Activated effector memory CD4-positive, alpha-beta T cell treated with Interleukin-2 at 50 U/mL for 16 hours (primary cell): ENCODE measurements at regions not wholly inside any gene's neighbourhood (a gene's known extent, or its start where the extent isn't known, plus 50 kb on each side); places are given as distances from the start of the nearest gene placed in this dataset.

Experiments
- DNase-seq: peaks from one replicate; pipeline ENCODE4 v3.0.0-alpha.2; 2020

DNA sequence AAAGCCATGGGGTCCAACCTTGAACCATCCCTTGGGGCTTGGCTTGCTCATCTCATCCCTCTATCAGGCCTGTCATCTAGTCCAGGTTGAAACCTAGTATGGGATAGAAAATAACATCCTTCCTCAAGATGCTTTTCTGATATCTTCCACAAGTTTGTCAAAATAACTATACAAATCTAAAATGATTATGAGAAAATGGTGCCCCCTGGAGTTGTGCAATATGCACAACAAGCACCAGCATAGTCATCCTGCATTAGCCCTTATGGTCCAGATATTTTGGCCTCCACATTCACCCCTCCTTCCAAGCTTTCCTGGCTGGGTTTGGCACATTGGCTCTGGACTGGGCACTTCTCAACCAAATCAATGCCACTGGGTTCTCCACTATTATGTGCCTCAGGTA, 101.2 kb downstream of the TBX19 start:
- DNase-seq: no peak

DNA sequence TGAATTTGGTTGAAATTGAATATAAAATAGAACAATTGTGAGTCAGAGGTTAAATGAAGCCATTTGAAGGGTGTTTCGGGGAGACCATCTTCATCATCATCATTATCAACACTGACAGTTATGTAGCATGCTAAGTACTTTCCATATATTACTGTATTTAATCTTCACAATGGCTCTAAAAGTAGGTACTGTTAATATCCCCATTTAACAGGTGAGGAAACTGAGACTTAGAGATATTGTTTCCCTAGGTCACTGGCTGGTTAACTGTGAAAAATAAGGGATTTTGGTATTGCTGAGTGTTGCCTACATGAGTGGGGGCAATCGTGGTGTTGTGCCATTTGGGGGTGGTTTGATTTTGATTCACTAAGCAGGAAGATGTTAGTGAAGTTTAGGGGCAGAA, 100.3 kb downstream of the TBX19 start:
- no peak for DNase-seq

DNA sequence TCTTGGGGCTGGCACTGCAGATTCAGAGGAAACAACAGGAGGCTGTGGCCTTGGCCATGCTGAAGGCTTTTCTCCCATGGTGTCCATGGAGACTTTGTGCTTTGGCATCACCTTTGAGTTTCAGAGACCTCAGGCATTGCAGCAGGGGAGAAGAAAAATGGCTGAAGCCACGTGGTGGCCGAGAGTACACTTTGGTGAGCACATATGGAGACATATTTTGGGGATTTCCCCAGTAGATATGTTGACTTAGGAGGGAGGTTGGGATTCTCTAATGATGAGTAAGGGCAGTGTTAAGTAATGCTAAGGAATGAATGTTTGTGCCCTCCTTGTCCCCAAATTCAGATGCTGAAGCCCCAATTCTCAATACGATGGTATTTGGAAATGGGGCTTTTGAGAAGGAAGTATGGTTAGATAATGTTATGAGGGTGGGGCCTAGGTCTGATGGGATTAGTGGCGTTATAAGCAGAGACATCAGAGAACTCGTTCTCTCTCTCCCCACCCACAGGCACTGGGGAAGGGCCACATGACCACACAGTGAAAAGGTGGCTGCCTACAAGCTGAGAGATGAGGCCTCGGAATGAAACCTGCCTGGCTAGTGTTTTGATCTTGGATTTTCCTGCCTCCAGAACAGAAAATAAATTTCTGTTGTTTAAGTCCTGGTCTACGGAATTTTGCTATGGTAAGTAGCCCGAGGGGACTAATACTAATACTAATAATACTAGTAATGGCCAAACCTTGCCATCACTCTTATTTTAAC, 98.6 kb downstream of the TBX19 start:
- DNase-seq: no peak

DNA sequence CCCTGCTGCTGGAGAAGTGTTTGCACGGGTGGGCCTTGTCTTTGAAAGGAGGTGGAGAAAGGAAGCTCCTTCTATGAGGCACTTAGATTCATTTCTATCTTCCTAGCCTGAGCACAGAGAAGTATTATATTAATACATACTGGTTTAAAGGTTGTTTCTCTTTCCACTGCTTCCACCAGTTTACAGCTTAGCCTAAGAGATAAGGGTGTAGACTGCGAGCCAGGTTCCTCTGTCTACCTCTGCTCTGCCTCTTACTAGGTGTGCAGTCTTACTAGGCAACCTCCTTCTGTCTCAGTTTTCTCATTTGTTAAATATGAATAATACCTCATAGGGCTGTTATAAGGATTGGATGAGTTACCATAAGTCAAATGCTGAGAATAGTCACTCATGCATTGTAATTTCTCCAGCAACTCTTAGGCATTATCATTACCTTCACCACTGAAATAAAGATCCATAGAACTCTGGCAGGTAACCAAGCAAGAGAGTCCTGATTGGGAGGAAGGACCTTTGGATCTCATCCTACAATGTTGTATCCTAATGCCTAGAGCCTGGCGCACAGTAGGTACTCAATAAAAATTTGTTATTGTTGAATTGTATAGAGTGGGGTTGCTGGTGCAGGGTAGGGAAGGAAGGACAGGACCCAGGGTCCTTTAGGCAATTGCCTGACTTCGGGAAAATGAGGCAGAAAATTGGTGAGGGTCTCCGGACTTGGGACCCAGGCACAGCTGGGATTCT, 95.1 kb downstream of the TBX19 start:
- no peak for DNase-seq

DNA sequence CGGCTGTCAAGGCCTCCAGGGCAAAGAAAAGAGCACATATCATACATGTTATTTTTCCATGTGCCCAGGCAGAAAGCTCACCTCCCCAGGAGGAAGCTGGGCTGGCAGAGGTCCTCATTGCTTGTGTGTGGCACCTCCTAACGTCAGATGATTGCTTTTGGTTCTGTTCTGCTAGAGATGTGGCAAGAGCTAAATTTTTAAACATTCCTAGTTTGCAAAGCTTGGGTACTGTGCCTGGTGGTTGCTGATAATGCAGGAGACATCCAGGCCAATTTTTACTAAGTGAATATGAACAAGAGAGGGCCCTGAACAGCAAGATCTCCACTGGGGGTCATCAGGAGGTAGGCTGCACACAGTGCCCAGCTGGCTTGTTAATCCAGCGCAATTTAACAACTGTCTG, 93.9 kb downstream of the TBX19 start:
- no peak for DNase-seq

DNA sequence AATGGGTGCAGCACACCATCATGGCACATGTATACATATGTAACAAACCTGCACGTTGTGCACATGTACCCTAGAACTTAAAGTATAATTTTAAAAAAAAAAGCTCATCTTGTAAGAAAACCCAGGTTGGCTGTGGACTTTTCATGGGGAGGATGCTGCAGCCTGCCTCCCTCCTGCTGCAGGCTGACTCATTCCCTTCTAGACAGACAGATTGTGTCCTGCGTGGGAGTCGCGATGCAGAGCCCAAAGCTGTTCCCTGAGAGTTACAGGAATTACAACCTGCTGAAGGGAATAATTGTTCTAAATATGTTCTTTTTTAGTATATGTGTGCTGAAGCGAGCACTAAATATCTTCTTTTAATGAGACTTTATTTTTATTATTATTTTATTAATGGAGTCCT, 93.2 kb downstream of the TBX19 start:
- DNase-seq: no peak

DNA sequence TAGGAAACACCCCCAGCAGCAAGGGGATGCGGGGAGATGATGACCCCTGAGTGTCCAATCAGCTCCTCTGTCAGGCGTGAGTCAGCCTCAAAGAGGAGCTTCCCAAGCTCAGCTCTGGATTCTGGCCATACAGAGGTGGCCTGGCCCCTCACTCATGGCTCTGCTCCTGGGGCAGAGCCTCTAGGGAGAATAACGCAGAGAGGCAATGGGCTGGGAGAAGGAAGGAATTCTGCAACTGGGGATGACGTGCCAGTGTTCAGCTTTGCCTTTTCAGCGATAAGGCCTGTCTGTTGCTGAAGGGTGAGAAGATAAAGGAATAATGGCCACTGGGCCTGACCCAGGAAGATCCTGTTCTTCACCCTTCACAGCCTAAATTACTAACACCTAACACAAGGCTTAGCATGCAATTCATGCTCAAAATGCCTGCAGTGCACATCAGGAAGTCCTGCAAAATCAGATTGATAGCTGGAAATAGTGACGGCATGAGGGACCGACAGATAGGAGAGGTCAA, 92.2 kb downstream of the TBX19 start:
- no peak for DNase-seq

DNA sequence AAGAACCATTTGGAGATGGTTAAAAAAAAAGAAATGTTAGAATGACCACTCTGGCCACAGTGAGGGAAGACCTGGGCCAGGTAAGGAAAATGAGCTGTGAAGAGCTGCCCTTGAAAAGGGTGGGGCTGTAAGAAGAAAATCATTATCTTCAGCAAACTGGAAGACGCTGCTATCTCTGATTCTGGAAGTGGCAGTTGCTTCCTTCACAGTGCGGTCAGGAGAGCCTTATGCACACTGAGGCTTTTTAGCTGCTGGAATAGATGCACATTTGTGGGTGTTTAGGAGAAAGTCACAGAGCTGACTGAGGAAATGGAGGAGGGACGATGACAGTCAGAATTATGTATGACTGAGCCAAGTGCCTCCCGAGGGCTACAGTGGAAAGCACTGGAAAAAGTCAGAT, 91.6 kb downstream of the TBX19 start:
- DNase-seq: no peak

DNA sequence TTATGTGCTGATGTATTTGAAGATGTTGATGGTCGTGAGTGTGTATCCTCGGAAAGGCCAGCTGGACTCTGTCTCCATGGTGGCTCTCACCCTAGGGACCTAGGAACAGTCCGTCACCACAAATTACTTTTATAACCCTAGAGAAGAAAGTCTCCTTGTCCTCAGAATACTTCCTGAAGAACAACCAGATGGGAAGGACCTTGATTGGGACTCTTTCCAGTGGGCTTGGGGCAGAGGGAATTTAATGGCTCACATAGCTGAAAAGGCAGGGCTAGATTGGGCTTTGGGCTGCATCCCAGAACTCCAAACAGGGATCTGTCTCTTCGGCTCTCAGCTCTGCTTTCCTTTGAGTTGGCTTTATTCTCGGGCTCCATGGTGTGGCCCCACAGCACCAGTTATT, 90.8 kb downstream of the TBX19 start:
- DNase-seq: no peak

DNA sequence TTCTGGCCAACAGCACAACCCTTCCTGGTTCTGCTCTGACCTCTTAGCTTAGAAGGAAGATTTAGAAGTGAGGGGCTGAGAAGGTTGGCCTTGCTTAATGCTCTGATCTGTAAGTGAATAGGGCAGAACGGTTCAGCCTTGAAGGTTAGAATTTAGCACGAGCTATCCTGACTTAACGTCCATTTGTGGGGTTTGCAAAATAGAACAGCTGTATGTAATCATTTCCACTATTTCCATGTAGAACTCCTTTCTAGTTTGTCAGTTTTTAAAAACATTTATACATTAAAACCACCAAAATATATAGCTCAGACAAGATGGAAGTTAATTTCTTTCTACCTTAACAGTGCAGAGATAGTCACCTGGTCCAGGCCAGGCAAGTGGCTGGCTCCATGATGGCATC, 89.9 kb downstream of the TBX19 start:
- DNase-seq: no peak

DNA sequence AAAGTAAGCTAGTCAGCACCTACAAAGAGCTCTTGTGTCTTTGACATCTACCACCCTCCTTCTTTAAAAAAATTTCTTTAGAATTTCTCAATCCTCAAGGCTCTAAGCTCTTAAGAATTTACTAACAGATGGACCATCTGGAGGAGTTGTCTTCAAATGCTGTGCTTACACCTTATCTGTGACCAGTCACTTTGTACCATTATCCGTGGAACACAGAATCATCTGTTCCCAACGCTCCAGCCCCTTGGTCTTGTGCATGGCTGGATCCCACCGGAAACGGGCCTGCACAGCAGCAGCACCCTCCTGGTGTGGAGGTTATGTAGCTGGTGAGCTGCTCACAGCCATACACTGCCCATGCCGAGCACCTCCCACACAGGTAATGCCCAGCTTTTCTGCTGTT, 89.0 kb downstream of the TBX19 start:
- DNase-seq: no peak

DNA sequence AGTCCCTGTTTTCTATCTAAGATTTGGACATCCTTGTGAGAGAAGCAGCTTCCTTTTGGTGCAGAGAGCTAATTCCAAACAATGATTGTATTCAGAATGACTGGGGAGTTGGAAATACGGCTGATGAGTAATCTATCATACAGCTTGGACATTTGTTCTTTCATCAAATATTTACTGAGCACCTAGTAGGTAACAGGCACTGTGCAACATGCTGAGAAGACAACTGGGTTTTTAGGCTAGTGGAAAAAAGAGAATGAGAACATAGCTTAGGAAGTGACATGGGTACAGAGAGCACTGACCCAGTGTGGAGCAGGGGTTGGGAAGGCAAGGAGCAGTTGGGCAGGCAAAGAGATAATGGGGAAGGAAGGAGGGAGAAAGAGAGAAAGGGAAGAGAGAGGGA, 87.5 kb downstream of the TBX19 start:
- no peak for DNase-seq

DNA sequence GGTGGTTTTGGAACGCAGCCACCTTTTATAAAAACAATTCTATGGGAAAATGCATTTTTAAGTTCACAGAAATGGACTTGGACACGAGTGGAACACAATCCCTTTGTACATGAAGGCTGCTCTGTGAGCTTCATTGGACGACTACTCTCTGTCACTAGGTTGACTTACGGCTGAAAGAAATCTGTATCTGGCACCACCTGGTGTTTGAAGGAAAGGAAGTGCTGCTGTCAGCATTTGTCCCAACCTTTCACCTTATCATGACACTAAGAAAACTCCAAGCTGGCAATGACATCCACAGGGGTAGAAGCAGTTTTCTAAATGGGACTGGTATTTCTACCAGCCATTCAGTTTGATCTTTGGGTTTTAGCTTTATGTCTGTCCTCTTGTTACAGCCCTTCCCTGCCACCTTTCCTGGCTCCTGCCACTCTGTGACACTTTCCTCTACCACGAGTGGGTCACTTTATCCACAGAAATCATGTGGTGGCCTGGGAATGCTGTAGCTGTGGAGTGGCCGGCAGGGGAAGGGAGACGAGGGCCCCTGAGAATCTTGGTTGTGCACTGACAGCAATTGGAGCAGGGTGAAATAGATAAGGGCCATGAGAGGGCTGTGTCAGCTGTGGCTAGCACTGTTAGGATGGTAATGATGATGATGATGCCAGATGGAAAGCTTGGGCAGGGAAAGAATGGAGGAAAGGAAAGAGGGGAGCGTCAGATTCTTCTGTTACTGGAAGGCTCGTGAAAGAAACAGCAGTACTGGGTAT, 85.2 kb downstream of the TBX19 start:
- DNase-seq: no peak
